ENCODE measurements at regions not wholly inside any gene's neighbourhood (a gene's known extent, or its start where the extent isn't known, plus 50 kb on each side); places are given as distances from the start of the nearest gene placed in this dataset.
"Not testable (repeated sequence)": the region's sequence is repeated elsewhere in the genome, so short reads cannot be mapped to it uniquely, and the experiment has no call there.

DNA sequence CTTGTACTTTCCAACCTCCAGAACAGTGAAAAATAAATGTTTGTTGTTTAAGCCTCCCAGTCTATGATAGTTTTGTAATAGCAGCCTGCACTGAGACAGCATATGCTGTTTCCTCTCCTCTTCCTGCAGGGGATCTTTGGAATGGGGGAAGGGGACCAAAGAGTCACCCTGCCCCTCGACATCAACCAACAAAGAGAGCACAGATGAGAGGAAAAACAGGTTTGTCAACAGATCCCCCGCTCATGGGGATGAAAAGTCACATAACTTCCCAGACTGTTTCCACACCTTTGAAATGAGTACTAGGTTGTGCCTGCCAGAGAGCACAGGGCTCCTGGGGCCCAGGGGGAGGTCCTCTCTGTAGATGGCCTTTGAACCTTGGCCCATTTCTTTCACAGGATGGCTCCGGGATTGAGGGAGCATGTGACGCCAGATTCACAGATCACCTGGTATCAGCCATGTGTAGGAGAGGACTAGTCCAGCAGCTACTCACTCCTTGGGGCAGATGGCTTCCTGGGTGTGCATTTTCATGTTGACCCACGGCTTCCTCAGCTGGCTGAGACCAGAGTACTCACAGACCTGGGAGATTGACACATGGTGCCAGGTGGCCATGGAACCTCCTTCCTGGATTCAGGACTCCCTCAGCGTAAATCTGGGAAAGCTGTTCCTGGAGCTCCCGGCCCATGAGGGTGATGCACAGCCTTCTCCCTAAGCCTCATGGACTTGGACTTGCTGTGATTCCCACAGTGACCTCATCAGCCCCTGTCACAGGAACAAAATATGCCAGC, 125.6 kb downstream of the CXCL12 start:
- Histone ChIP-seq H3K4me1 (peaks cover 0 to 2% (median 2%) of the 10 kb centered on the region in 4 donors), H3K27me3 (no peaks in the 10 kb centered on the region), H3K9me3 (no peaks in the 10 kb centered on the region), H3K36me3 (no peaks in the 10 kb centered on the region), H3K27ac (no peak overlapping the region), H3K4me3 (no peak overlapping the region)
- 79% methylated on average over 4 to 7 of the region's 7 CpGs for WGBS, 2 donors
- no peak for TF ChIP-seq POLR2A (IDR thresholded peaks at IDR 0.05)
- no peak for TF ChIP-seq EP300 (IDR thresholded peaks at IDR 0.05)
- no peak for TF ChIP-seq CTCF (IDR thresholded peaks at IDR 0.05)
- TF ChIP-seq POLR2AphosphoS5 (IDR thresholded peaks at IDR 0.05), result no peak
- DNase-seq (no peak), ATAC-seq (ENCODE audit: low FRiP score in 2 of 2) (no peak)

DNA sequence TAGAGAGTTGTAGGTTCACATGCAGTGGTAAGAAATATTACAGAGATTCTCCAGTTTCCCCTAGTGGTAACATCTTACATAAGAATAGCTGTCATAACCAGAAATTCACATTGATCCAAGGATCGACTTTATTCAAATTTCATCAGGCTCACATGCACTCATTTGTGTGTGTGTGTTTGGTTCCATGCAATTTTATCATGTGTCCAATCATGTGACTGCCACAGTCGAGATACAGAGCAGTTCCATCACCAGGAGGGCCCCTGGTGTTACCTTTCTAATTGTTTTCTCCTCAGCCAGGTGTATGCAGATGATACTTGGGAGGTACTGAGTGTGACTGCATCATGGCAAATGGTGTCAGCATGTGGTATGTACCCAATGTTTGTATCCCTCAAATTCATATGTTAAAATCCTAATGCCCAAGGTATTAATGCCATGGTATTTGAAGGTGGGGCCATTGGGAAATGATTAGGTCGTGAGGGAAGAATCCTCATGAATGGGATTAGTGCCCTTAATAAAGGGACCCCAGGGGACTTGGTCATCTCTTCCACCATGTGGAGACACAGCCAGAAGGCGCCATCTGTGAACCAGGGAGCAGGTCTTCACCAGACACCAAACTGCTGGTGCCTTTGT, 126.3 kb downstream of the CXCL12 start:
- Histone ChIP-seq H3K4me3 (no peak overlapping the region), H3K27ac (no peak overlapping the region), H3K27me3 (no peaks in the 10 kb centered on the region), H3K9me3 (no peaks in the 10 kb centered on the region), H3K36me3 (no peaks in the 10 kb centered on the region), H3K4me1 (peaks cover 5 to 9% (median 7%) of the 10 kb centered on the region in 4 donors)
- DNase-seq (no peak), ATAC-seq (ENCODE audit: low FRiP score in 2 of 2) (no peak)
- TF ChIP-seq POLR2A (IDR thresholded peaks at IDR 0.05) (no peak), POLR2AphosphoS5 (IDR thresholded peaks at IDR 0.05) (no peak), CTCF (IDR thresholded peaks at IDR 0.05) (no peak), EP300 (IDR thresholded peaks at IDR 0.05) (no peak)
- 76 to 83% methylated on average over 4 of the region's 4 CpGs for WGBS, 2 donors

GRCh38 chr10:44258019-44258418, 126.9 kb downstream of the CXCL12 start:
- Histone ChIP-seq H3K27me3 (no peaks in the 10 kb centered on the region), H3K36me3 (no peaks in the 10 kb centered on the region), H3K27ac (no peak overlapping the region), H3K9me3 (no peaks in the 10 kb centered on the region), H3K4me3 (no peak overlapping the region), H3K4me1 (peaks cover 5 to 13% (median 9%) of the 10 kb centered on the region in 4 donors)
- 79 to 86% methylated on average over 1 to 3 of the region's 3 CpGs for WGBS, 2 donors
- ATAC-seq (ENCODE audit: low FRiP score in 2 of 2) (no peak), DNase-seq (no peak)
- no peak for TF ChIP-seq POLR2AphosphoS5 (IDR thresholded peaks at IDR 0.05)
- no peak for TF ChIP-seq CTCF (IDR thresholded peaks at IDR 0.05)
- no peak for TF ChIP-seq POLR2A (IDR thresholded peaks at IDR 0.05)
- no peak for TF ChIP-seq EP300 (IDR thresholded peaks at IDR 0.05)

GRCh38 chr10:44253769-44254462, 131.0 kb downstream of the CXCL12 start:
- TF ChIP-seq POLR2AphosphoS5 (IDR thresholded peaks at IDR 0.05) (peak in 1 of 2 donors; percentile 25), POLR2A (IDR thresholded peaks at IDR 0.05) (no peak)
- H3K4me1 ChIP-seq, result peaks cover 5 to 13% (median 9%) of the 10 kb centered on the region in 4 donors
- H3K9me3 ChIP-seq, result no peaks in the 10 kb centered on the region
- no peaks in the 10 kb centered on the region for H3K27me3 ChIP-seq
- H3K36me3 ChIP-seq, result no peaks in the 10 kb centered on the region
- no peak overlapping the region for H3K4me3 ChIP-seq
- no peak overlapping the region for H3K27ac ChIP-seq
- WGBS, 2 donors, result 21 to 32% methylated on average over 5 of the region's 5 CpGs
- peak in 1 of 2 donors; percentile 51 for DNase-seq
- ATAC-seq (ENCODE audit: low FRiP score in 2 of 2), result peak; percentile 45 to 72

- H3K27ac ChIP-seq; H3K9me3 ChIP-seq; H3K27me3 ChIP-seq; H3K36me3 ChIP-seq; DNase-seq; H3K4me3 ChIP-seq; ATAC-seq (ENCODE audit: low FRiP score in 2 of 2): not testable (repeated sequence)
- 91 to 95% methylated on average over 3 of the region's 3 CpGs for WGBS, 2 donors
- peaks cover 5 to 13% (median 9%) of the 10 kb centered on the region in 4 donors for H3K4me1 ChIP-seq
Observed at GRCh38 chr10:44252631-44253030, 132.3 kb downstream of the CXCL12 start.

DNA sequence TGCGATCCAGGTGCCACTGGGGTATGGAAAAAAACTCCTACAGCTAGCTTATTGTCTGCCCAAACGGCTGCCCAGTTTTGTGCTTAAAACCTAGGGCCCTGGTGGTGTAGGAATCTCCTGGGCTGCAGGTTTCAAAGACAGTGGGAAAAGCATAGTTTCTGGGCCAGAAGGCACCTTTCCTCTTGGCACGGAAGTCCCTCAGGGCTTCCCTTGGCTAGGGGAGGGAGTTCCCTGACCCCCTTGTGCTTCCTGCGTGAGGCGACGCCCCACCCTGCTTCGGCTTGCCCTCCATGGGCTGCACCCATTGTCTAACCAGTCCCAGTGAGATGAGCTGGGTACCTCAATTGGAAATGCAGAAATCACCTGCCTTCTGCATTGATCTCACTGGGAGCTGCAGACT, 135.0 kb downstream of the CXCL12 start:
- H3K27me3 ChIP-seq; H3K36me3 ChIP-seq; ATAC-seq (ENCODE audit: low FRiP score in 2 of 2); H3K9me3 ChIP-seq; H3K4me3 ChIP-seq; H3K27ac ChIP-seq: not testable (repeated sequence)
- peak in 1 of 2 donors; percentile 12 for DNase-seq
- peaks cover 5 to 13% (median 9%) of the 10 kb centered on the region in 4 donors for H3K4me1 ChIP-seq
- WGBS, 2 donors, result 93 to 94% methylated on average over 7 of the region's 7 CpGs
